GM12878 (cell line): ENCODE measurements at regions not wholly inside any gene's neighbourhood (a gene's known extent, or its start where the extent isn't known, plus 50 kb on each side); places are given as distances from the start of the nearest gene placed in this dataset.

ENCODE experiments used
- ATAC-seq: fragments of 200-7000 bp; cut with Tn5 transposase; 3 replicates; pipeline ENCODE4 v1.9.1; 2020; ENCODE audit warnings: mild to moderate bottlenecking, moderate library complexity
- BruUV-seq: library from RNA; stranded (reverse); fragments of 400-500 nt; replicated peaks from 2 replicates; lab custom pipeline; 2021; lab: Mats Ljungman, UMichigan
- CTCF ChIA-PET: fragments of 300-600 bp; sonication (Branson Sonifier 250); formaldehyde crosslinking; extraction: SDS; loops from one replicate; lab custom pipeline; 2021; ENCODE audit warnings: inconsistent platforms; lab: Yijun Ruan, JAX
- POLR2A ChIA-PET: fragments of 350-600 bp; formaldehyde crosslinking; extraction: SDS; loops from one replicate; lab custom pipeline; 2021; ENCODE audit warnings: inconsistent platforms; lab: Charles Lee
- RAD21 ChIA-PET: fragments of 300-600 bp; sonication (Branson Sonifier 250); formaldehyde crosslinking; loops from one replicate; lab custom pipeline; 2023; ENCODE audit warnings: antibody characterized with exemption; ENCODE audit not compliant: unreplicated experiment; lab: Charles Lee
- SMC1A ChIA-PET: fragments of 300-600 bp; sonication (Branson Sonifier 250); formaldehyde crosslinking; loops from one replicate; lab custom pipeline; 2023; ENCODE audit not compliant: unreplicated experiment, uncharacterized antibody; lab: Charles Lee
- DNase-seq: peaks from one replicate; pipeline ENCODE4 v3.0.0-alpha.2; 2011; ENCODE audit warnings: low read depth, low spot score
- FAIRE-seq: peaks from 3 replicates; lab custom pipeline; 2011; peaks lifted over from hg19 to GRCh38; lab: Jason Lieb, UNC
- H2AFZ ChIP-seq: 2 replicates; pipeline ENCODE4 v1.6.0; 2011; ENCODE audit warnings: low read depth, low read length, control low read depth; ENCODE audit not compliant: control insufficient read depth
- H3K27ac ChIP-seq: 2 replicates; pipeline ENCODE4 v1.5.1; 2011; ENCODE audit warnings: control low read depth; ENCODE audit not compliant: control insufficient read depth, insufficient read depth
- H3K27me3 ChIP-seq, 2 experiments: replicated peaks in 1 of 2; 2 replicates each; pipeline versions ENCODE4 v1.6.0 to v1.6.1; 2011; ENCODE audit warnings: low read length in 1 of 2; ENCODE audit not compliant: control insufficient read depth in 2 of 2, insufficient read depth in 2 of 2
- H3K36me3 ChIP-seq, 2 experiments: 2 replicates each; pipeline ENCODE4 v1.5.1; 2011; ENCODE audit warnings: low read length in 1 of 2; ENCODE audit not compliant: control insufficient read depth in 2 of 2, insufficient read depth in 2 of 2
- H3K4me1 ChIP-seq: 2 replicates; pipeline ENCODE4 v1.6.1; 2011; ENCODE audit warnings: mild to moderate bottlenecking, low read length, moderate library complexity, mixed read lengths; ENCODE audit not compliant: control insufficient read depth, insufficient read depth
- H3K4me2 ChIP-seq: 2 replicates; pipeline ENCODE4 v1.6.0; 2011; ENCODE audit warnings: control low read depth; ENCODE audit not compliant: control insufficient read depth, insufficient read depth
- H3K4me3 ChIP-seq: fragments of 200-600 bp; sonication (generic); 2 replicates; pipeline ENCODE4 v1.5.1; 2016
- H3K79me2 ChIP-seq: 2 replicates; pipeline ENCODE4 v1.6.0; 2011; ENCODE audit warnings: low read length; ENCODE audit not compliant: control insufficient read depth, insufficient read depth
- H3K9ac ChIP-seq: 2 replicates; pipeline ENCODE4 v1.8.0; 2011; ENCODE audit warnings: low read length, control low read depth, mixed read lengths; ENCODE audit not compliant: control insufficient read depth, insufficient read depth
- H3K9me3 ChIP-seq: replicated peaks from 3 replicates; pipeline ENCODE4 v1.5.1; 2011; ENCODE audit warnings: mild to moderate bottlenecking, low read length; ENCODE audit not compliant: control insufficient read depth, insufficient read depth
- H4K20me1 ChIP-seq: 2 replicates; pipeline ENCODE4 v1.6.0; 2011; ENCODE audit not compliant: control insufficient read depth, insufficient read depth
- CEBPZ ChIP-seq: fragments of 150-350 bp; IDR thresholded peaks from 2 replicates; pipeline ENCODE4 v1.6.1; 2016; ENCODE audit warnings: low read depth, low read length
- ETV6 ChIP-seq, 2 experiments: fragments of 450-650 bp in 1 of 2; IDR thresholded peaks in 1 of 2; conservative IDR thresholded peaks in 1 of 2; 2 replicates each; pipeline ENCODE4 v1.6.1; 2014; ENCODE audit warnings: antibody characterized with exemption in 1 of 2, borderline replicate concordance in 1 of 2, low read depth in 1 of 2, mild to moderate bottlenecking in 1 of 2, moderate library complexity in 1 of 2
- FOXK2 ChIP-seq: fragments of 450-650 bp; IDR thresholded peaks from 2 replicates; pipeline ENCODE4 v1.6.1; 2017; ENCODE audit warnings: mild to moderate bottlenecking, moderate library complexity
- NFXL1 ChIP-seq: fragments of 450-650 bp; IDR thresholded peaks from 2 replicates; pipeline ENCODE4 v1.6.1; 2017; ENCODE audit warnings: antibody characterized with exemption, mild to moderate bottlenecking, borderline replicate concordance
- NR2C2 ChIP-seq: IDR thresholded peaks from 2 replicates; pipeline ENCODE4 v1.6.1; 2011; ENCODE audit warnings: borderline replicate concordance, low read depth; ENCODE audit not compliant: control insufficient read depth, insufficient read length
- PAX8 ChIP-seq: fragments of 450-650 bp; IDR thresholded peaks from 2 replicates; pipeline ENCODE4 v1.6.1; 2017; ENCODE audit warnings: mild to moderate bottlenecking, moderate library complexity
- RELA ChIP-seq: fragments of 450-650 bp; IDR thresholded peaks from 2 replicates; pipeline ENCODE4 v1.8.0; 2014; ENCODE audit warnings: borderline replicate concordance; ENCODE audit not compliant: partially characterized antibody
- WGBS: methylation state at CpG from one replicate; pipeline ENCODE4 v1.1.6; 2016; ENCODE audit warnings: low lambda C conversion rate; ENCODE audit not compliant: insufficient replicate concordance, insufficient coverage; ENCODE audit errors: missing lambda C conversion rate; 5-methylcytosine and 5-hydroxymethylcytosine counted together
- in situ Hi-C: fragments of 300-500 bp; cut with MboI; formaldehyde crosslinking; loops from 9 replicates; pipeline ENCODE4 v1.14.3; 2018; ENCODE audit warnings: mixed read lengths
- intact Hi-C: fragments of 100-400 bp; cut with micrococcal nuclease; formaldehyde crosslinking; loops from one replicate; pipeline ENCODE4 v1.14.2; 2022; ENCODE audit not compliant: unreplicated experiment

GRCh38 chr13:87769445-87769844, 98.3 kb downstream of the SLITRK5 start:
- H3K27ac ChIP-seq: no peak overlapping the region
- no peak overlapping the region for H2AFZ ChIP-seq
- SMC1A ChIA-PET: no interaction called here
- no peaks in the 10 kb centered on the region for H3K27me3 ChIP-seq
- in situ Hi-C loops: no loop called here
- no TSS peak for BruUV-seq
- no peaks in the 10 kb centered on the region for H3K9me3 ChIP-seq
- no peaks in the 10 kb centered on the region for H3K36me3 ChIP-seq
- no peaks in the 10 kb centered on the region for H3K4me1 ChIP-seq
- no peak overlapping the region for H3K4me3 ChIP-seq
- CTCF ChIA-PET: no interaction called here
- no peaks in the 10 kb centered on the region for H3K79me2 ChIP-seq
- TF ChIP-seq FOXK2 (no peak), RELA (no peak), NFXL1 (no peak), ETV6 (conservative IDR thresholded peaks at IDR 0.05 in 1 of 2, IDR thresholded peaks at IDR 0.05 in 1 of 2; ENCODE audit: borderline replicate concordance in 1 of 2, low read depth in 1 of 2) (no peak), CEBPZ (no peak), NR2C2 (no peak), PAX8 (no peak)
- ATAC-seq: no peak
- DNase-seq: no peak
- FAIRE-seq: no peak
- no peak overlapping the region for H3K9ac ChIP-seq
- RAD21 ChIA-PET: no interaction called here
- WGBS: 47% methylated on average over 4 of the region's 4 CpGs
- H4K20me1 ChIP-seq: no peaks in the 10 kb centered on the region
- no peak overlapping the region for H3K4me2 ChIP-seq
- POLR2A ChIA-PET: no interaction called here
- intact Hi-C loops: no loop called here
